Gastrocnemius medialis (tissue), 4 donors: ENCODE measurements at regions not wholly inside any gene's neighbourhood (a gene's known extent, or its start where the extent isn't known, plus 50 kb on each side); places are given as distances from the start of the nearest gene placed in this dataset.

ENCODE experiments used
- ATAC-seq, 2 donors: fragments of 150-250 bp; one replicate each; pipeline ENCODE4 v1.9.1; 2016
- DNase-seq, 2 donors: peaks; one replicate each; pipeline ENCODE4 v3.0.0-alpha.2; 2019
- H3K27ac ChIP-seq, 4 donors: fragments of 200-600 bp; sonication (generic); 1 replicate in 1 of 4; 2 replicates in 3 of 4; pipeline ENCODE4 v1.5.1; 2016 to 2018; ENCODE audit warnings: mild to moderate bottlenecking in 2 of 4, moderate library complexity in 1 of 4
- H3K27me3 ChIP-seq, 3 donors: fragments of 200-600 bp; sonication (generic) in 2 of 3; 1 replicate in 1 of 3; 2 replicates in 2 of 3; pipeline versions ENCODE4 v1.5.1 to v1.6.0; 2016 to 2019; ENCODE audit warnings: mild to moderate bottlenecking in 1 of 3, moderate library complexity in 1 of 3
- H3K36me3 ChIP-seq, 2 donors: fragments of 200-600 bp; sonication (generic) in 1 of 2; one replicate each; pipeline ENCODE4 v1.5.1; 2017 to 2018
- H3K4me1 ChIP-seq, 2 donors: fragments of 200-600 bp; sonication (generic) in 1 of 2; one replicate each; pipeline ENCODE4 v1.5.1; 2016 to 2017; ENCODE audit warnings: mild to moderate bottlenecking in 2 of 2
- H3K4me3 ChIP-seq, 4 donors: fragments of 200-600 bp; sonication (generic) in 3 of 4; 1 replicate in 1 of 4; 2 replicates in 3 of 4; pipeline ENCODE4 v1.5.1; 2016 to 2019; ENCODE audit warnings: mild to moderate bottlenecking in 2 of 4
- H3K9me3 ChIP-seq, 3 donors: fragments of 200-600 bp; sonication (generic) in 2 of 3; 1 replicate in 1 of 3; 2 replicates in 2 of 3; pipeline ENCODE4 v1.5.1; 2016 to 2019
- POLR2A ChIP-seq, 2 donors: fragments of 450-650 bp; IDR thresholded peaks; one replicate each; pipeline ENCODE4 v1.6.1; 2017; ENCODE audit warnings: antibody characterized with exemption in 2 of 2, mild to moderate bottlenecking in 2 of 2, moderate library complexity in 2 of 2
- in situ Hi-C, 4 donors: fragments of 200-750 bp; cut with MboI; loops; one replicate each; pipeline versions ENCODE4 v1.15.0 to v1.8.0; 2017; ENCODE audit warnings: low sequenced_read_pairs in 4 of 4
- intact Hi-C: fragments of 100-400 bp; cut with DNase I; formaldehyde crosslinking; loops from one replicate; pipeline ENCODE4 v1.15.1; 2023; ENCODE audit warnings: low total_unique reads
- TF ChIP-seq, protein P1 (sequence below), 5 experiments: fragments of 450-650 bp in 3 of 5; fragments of 200-600 bp in 2 of 5; sonication (generic) in 2 of 5; IDR thresholded peaks in 4 of 5; conservative IDR thresholded peaks in 1 of 5; 1 replicate in 4 of 5; 2 replicates in 1 of 5; pipeline ENCODE4 v1.5.1; 2016 to 2019; ENCODE audit warnings: antibody characterized with exemption in 5 of 5, mild to moderate bottlenecking in 3 of 5, moderate library complexity in 3 of 5

DNA sequence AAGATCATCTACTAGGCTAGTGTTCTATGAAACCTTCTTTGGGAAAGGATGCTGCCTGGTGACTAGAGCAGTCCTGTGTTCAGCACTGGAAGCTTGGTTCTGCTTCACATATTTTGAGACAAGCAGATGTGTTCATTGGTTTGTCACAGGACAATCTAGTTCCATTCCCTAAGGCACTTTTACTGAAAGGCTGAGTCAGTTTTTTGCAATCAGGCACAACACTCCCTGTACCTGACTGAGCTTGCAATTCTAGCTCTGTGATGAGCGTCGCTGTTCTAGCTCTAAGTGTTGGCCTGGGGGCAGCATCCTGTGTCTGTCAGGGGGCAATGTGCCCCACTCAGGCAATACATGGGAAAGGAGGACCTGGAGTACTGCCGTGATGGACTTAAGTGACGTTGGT is 144.4 kb downstream of the CAND1 start:
- in situ Hi-C loops (no loop called here), intact Hi-C loops (loop anchor here (2.0 kb wide), 1 partner anchor 19 kb away; no protein-coding TSS in a partner anchor)
- Histone ChIP-seq H3K9me3 (no peaks in the 10 kb centered on the region), H3K27me3 (no peaks in the 10 kb centered on the region), H3K36me3 (no peaks in the 10 kb centered on the region), H3K4me3 (no peak overlapping the region), H3K27ac (peak overlapping the region; percentile 49 to 69 (median 59)), H3K4me1 (peaks cover 21 to 30% of the 10 kb centered on the region in 2 donors)
- DNase-seq (peak in 1 of 2 donors; percentile 17), ATAC-seq (peak; percentile 92 to 94)
- no peak for TF ChIP-seq POLR2A (IDR thresholded peaks at IDR 0.05)
- TF ChIP-seq, protein P1, sequence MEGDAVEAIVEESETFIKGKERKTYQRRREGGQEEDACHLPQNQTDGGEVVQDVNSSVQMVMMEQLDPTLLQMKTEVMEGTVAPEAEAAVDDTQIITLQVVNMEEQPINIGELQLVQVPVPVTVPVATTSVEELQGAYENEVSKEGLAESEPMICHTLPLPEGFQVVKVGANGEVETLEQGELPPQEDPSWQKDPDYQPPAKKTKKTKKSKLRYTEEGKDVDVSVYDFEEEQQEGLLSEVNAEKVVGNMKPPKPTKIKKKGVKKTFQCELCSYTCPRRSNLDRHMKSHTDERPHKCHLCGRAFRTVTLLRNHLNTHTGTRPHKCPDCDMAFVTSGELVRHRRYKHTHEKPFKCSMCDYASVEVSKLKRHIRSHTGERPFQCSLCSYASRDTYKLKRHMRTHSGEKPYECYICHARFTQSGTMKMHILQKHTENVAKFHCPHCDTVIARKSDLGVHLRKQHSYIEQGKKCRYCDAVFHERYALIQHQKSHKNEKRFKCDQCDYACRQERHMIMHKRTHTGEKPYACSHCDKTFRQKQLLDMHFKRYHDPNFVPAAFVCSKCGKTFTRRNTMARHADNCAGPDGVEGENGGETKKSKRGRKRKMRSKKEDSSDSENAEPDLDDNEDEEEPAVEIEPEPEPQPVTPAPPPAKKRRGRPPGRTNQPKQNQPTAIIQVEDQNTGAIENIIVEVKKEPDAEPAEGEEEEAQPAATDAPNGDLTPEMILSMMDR (IDR thresholded peaks at IDR 0.05 in 4 of 5, conservative IDR thresholded peaks at IDR 0.05 in 1 of 5) = no peak

GRCh38 chr12:67414011-67414715 is 145.0 kb downstream of the CAND1 start:
- Histone ChIP-seq H3K36me3 (no peaks in the 10 kb centered on the region), H3K9me3 (no peaks in the 10 kb centered on the region), H3K27me3 (no peaks in the 10 kb centered on the region), H3K27ac (peak overlapping the region; percentile 49 to 69 (median 59)), H3K4me3 (no peak overlapping the region), H3K4me1 (peaks cover 21 to 30% of the 10 kb centered on the region in 2 donors)
- ATAC-seq (peak in 1 of 2 donors; percentile 40), DNase-seq (no peak)
- intact Hi-C loops (no loop called here), in situ Hi-C loops (no loop called here)
- TF ChIP-seq, protein P1 (IDR thresholded peaks at IDR 0.05 in 4 of 5, conservative IDR thresholded peaks at IDR 0.05 in 1 of 5) = no peak
- TF ChIP-seq POLR2A (IDR thresholded peaks at IDR 0.05) = no peak

GRCh38 chr12:67415473-67415872 is 146.3 kb downstream of the CAND1 start:
- in situ Hi-C loops = no loop called here
- no peak overlapping the region for H3K27ac ChIP-seq
- DNase-seq (no peak), ATAC-seq (peak in 1 of 2 donors; percentile 37)
- no peaks in the 10 kb centered on the region for H3K27me3 ChIP-seq
- no peaks in the 10 kb centered on the region for H3K36me3 ChIP-seq
- peaks cover 21 to 27% of the 10 kb centered on the region in 2 donors for H3K4me1 ChIP-seq
- TF ChIP-seq, protein P1 (IDR thresholded peaks at IDR 0.05 in 4 of 5, conservative IDR thresholded peaks at IDR 0.05 in 1 of 5) = peak in 2 of 5 experiments; percentile 29 to 40
- no peak for TF ChIP-seq POLR2A (IDR thresholded peaks at IDR 0.05)
- intact Hi-C loops = loop anchor here (1.0 kb wide), 1 partner anchor 60 kb away; no protein-coding TSS in a partner anchor
- H3K9me3 ChIP-seq = no peaks in the 10 kb centered on the region
- H3K4me3 ChIP-seq = no peak overlapping the region

DNA sequence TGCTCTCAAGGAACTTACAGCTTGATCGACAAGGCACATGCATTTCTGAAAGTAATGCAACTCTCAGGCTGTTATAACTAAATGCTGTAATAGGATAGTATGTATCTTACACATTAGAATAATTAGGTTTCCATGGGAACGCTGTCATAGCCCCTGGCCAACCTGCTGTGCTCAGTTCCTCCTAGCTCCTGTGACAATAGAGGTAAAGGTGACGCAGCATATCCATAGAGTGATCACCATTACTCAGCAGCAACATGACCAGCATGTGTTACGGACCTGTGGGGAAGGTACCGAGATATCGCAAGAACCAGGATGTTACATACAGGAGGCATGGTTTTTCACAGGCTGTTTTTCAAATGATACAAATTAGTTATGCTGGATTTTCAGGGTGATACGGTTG is 150.7 kb downstream of the CAND1 start:
- no peak overlapping the region for H3K4me3 ChIP-seq
- no peak for DNase-seq
- no peaks in the 10 kb centered on the region for H3K27me3 ChIP-seq
- no peaks in the 10 kb centered on the region for H3K9me3 ChIP-seq
- no peak for TF ChIP-seq POLR2A (IDR thresholded peaks at IDR 0.05)
- TF ChIP-seq, protein P1 (IDR thresholded peaks at IDR 0.05 in 4 of 5, conservative IDR thresholded peaks at IDR 0.05 in 1 of 5) = no peak
- H3K27ac ChIP-seq = no peak overlapping the region
- peaks cover 3 to 8% of the 10 kb centered on the region in 2 donors for H3K4me1 ChIP-seq
- H3K36me3 ChIP-seq = no peaks in the 10 kb centered on the region
- in situ Hi-C loops (no loop called here), intact Hi-C loops (no loop called here)
- ATAC-seq = no peak
